ENCODE measurements at regions not wholly inside any gene's neighbourhood (a gene's known extent, or its start where the extent isn't known, plus 50 kb on each side); places are given as distances from the start of the nearest gene placed in this dataset.
A peak's percentile ranks its signal among the peaks of the same experiment; 100 is the strongest.

GRCh38 chr21:31459457-31459856 lies 115.4 kb upstream of the TIAM1 start:
- H3K4me3 ChIP-seq (replicated peaks; ENCODE audit: low read depth, low read length) = no peak overlapping the region
- H3K36me3 ChIP-seq (ENCODE audit: control insufficient read depth, insufficient read depth, low read length) = no peaks in the 10 kb centered on the region
- no peak for TF ChIP-seq CTCF (IDR thresholded peaks at IDR 0.05; ENCODE audit: insufficient read depth, low read length, poor library complexity, severe bottlenecking)
- no peak for DNase-seq (ENCODE audit: extremely low read depth, insufficient read length)
- no peaks in the 10 kb centered on the region; the same call in 1 of the 2 replicates for H3K27me3 ChIP-seq (replicated peaks; ENCODE audit: control insufficient read depth, insufficient read depth, low read length)

GRCh38 chr21:31457675-31458074 lies 113.6 kb upstream of the TIAM1 start:
- no peaks in the 10 kb centered on the region; the same call in 1 of the 2 replicates for H3K27me3 ChIP-seq (replicated peaks; ENCODE audit: control insufficient read depth, insufficient read depth, low read length)
- H3K36me3 ChIP-seq (ENCODE audit: control insufficient read depth, insufficient read depth, low read length) = no peaks in the 10 kb centered on the region
- H3K4me3 ChIP-seq (replicated peaks; ENCODE audit: low read depth, low read length) = no peak overlapping the region
- TF ChIP-seq CTCF (IDR thresholded peaks at IDR 0.05; ENCODE audit: insufficient read depth, low read length, poor library complexity, severe bottlenecking) = peak; percentile 28
- no peak for DNase-seq (ENCODE audit: extremely low read depth, insufficient read length)

GRCh38 chr21:31456201-31456600 lies 112.1 kb upstream of the TIAM1 start:
- TF ChIP-seq CTCF (IDR thresholded peaks at IDR 0.05; ENCODE audit: insufficient read depth, low read length, poor library complexity, severe bottlenecking) = no peak
- DNase-seq (ENCODE audit: extremely low read depth, insufficient read length) = no peak
- Histone ChIP-seq H3K36me3 (ENCODE audit: control insufficient read depth, insufficient read depth, low read length) (no peaks in the 10 kb centered on the region), H3K4me3 (replicated peaks; ENCODE audit: low read depth, low read length) (no peak overlapping the region), H3K27me3 (replicated peaks; ENCODE audit: control insufficient read depth, insufficient read depth, low read length) (no peaks in the 10 kb centered on the region; the same call in 1 of the 2 replicates)

GRCh38 chr21:31455506-31455905 lies 111.4 kb upstream of the TIAM1 start:
- H3K4me3 ChIP-seq (replicated peaks; ENCODE audit: low read depth, low read length) = no peak overlapping the region
- DNase-seq (ENCODE audit: extremely low read depth, insufficient read length) = no peak
- no peak for TF ChIP-seq CTCF (IDR thresholded peaks at IDR 0.05; ENCODE audit: insufficient read depth, low read length, poor library complexity, severe bottlenecking)
- no peaks in the 10 kb centered on the region; the same call in 1 of the 2 replicates for H3K27me3 ChIP-seq (replicated peaks; ENCODE audit: control insufficient read depth, insufficient read depth, low read length)
- H3K36me3 ChIP-seq (ENCODE audit: control insufficient read depth, insufficient read depth, low read length) = no peaks in the 10 kb centered on the region

GRCh38 chr21:31450980-31451379 lies 106.9 kb upstream of the TIAM1 start:
- no peaks in the 10 kb centered on the region for H3K27me3 ChIP-seq (replicated peaks; ENCODE audit: control insufficient read depth, insufficient read depth, low read length)
- TF ChIP-seq CTCF (IDR thresholded peaks at IDR 0.05; ENCODE audit: insufficient read depth, low read length, poor library complexity, severe bottlenecking) = no peak
- no peak overlapping the region for H3K4me3 ChIP-seq (replicated peaks; ENCODE audit: low read depth, low read length)
- DNase-seq (ENCODE audit: extremely low read depth, insufficient read length) = no peak
- H3K36me3 ChIP-seq (ENCODE audit: control insufficient read depth, insufficient read depth, low read length) = no peaks in the 10 kb centered on the region

- no peak for TF ChIP-seq CTCF (IDR thresholded peaks at IDR 0.05; ENCODE audit: insufficient read depth, low read length, poor library complexity, severe bottlenecking)
- H3K27me3 ChIP-seq (replicated peaks; ENCODE audit: control insufficient read depth, insufficient read depth, low read length) = no peaks in the 10 kb centered on the region
- no peaks in the 10 kb centered on the region for H3K36me3 ChIP-seq (ENCODE audit: control insufficient read depth, insufficient read depth, low read length)
- DNase-seq (ENCODE audit: extremely low read depth, insufficient read length) = no peak
- H3K4me3 ChIP-seq (replicated peaks; ENCODE audit: low read depth, low read length) = no peak overlapping the region
Observed at GRCh38 chr21:31449921-31450535, 106.0 kb upstream of the TIAM1 start.

Measured in GM06990 (cell line).